HEK293T (cell line): ENCODE measurements at regions not wholly inside any gene's neighbourhood (a gene's known extent, or its start where the extent isn't known, plus 50 kb on each side); places are given as distances from the start of the nearest gene placed in this dataset.

Source experiments
- CTCF ChIA-PET: fragments of 350-600 bp; formaldehyde crosslinking; extraction: SDS; loops from one replicate; lab custom pipeline; 2021; ENCODE audit warnings: antibody characterized with exemption, inconsistent platforms; lab: Yijun Ruan, JAX
- POLR2A ChIA-PET: fragments of 350-600 bp; formaldehyde crosslinking; extraction: SDS; loops from one replicate; lab custom pipeline; 2020; ENCODE audit warnings: antibody characterized with exemption, inconsistent platforms; lab: Yijun Ruan, JAX
- DNase-seq: peaks from one replicate; pipeline ENCODE4 v3.0.0; 2012; ENCODE audit warnings: mixed read lengths; ENCODE audit errors: extremely low spot score
- ARNT ChIP-seq: fragments of 450-650 bp; IDR thresholded peaks from 2 replicates; pipeline ENCODE4 v1.6.1; 2017; ENCODE audit warnings: mild to moderate bottlenecking
- BHLHE40 ChIP-seq: fragments of 450-650 bp; IDR thresholded peaks from 2 replicates; pipeline ENCODE4 v1.6.1; 2016; ENCODE audit warnings: mild to moderate bottlenecking, moderate library complexity, borderline replicate concordance
- CTBP1 ChIP-seq: fragments of 450-650 bp; IDR thresholded peaks from 2 replicates; pipeline ENCODE4 v1.6.1; 2016; ENCODE audit warnings: borderline replicate concordance
- ELF4 ChIP-seq: fragments of 450-650 bp; IDR thresholded peaks from 2 replicates; pipeline ENCODE4 v1.6.1; 2017; ENCODE audit warnings: antibody characterized with exemption
- FOXA1 ChIP-seq: fragments of 450-650 bp; IDR thresholded peaks from 2 replicates; pipeline ENCODE4 v1.6.1; 2016; ENCODE audit warnings: mild to moderate bottlenecking
- FOXK2 ChIP-seq: fragments of 450-650 bp; IDR thresholded peaks from 2 replicates; pipeline ENCODE4 v1.6.1; 2016; ENCODE audit warnings: mild to moderate bottlenecking
- FOXM1 ChIP-seq: fragments of 450-650 bp; IDR thresholded peaks from 2 replicates; pipeline ENCODE4 v1.6.1; 2017; ENCODE audit warnings: mild to moderate bottlenecking, borderline replicate concordance
- HDGF ChIP-seq: fragments of 450-650 bp; IDR thresholded peaks from 2 replicates; pipeline ENCODE4 v1.6.1; 2017; ENCODE audit warnings: antibody characterized with exemption, borderline replicate concordance
- L3MBTL2 ChIP-seq: fragments of 450-650 bp; conservative IDR thresholded peaks from 2 replicates; pipeline ENCODE4 v1.6.1; 2016; ENCODE audit warnings: mild to moderate bottlenecking
- LEF1 ChIP-seq: fragments of 450-650 bp; IDR thresholded peaks from 2 replicates; pipeline ENCODE4 v1.6.1; 2017; ENCODE audit warnings: mild to moderate bottlenecking, borderline replicate concordance
- NFRKB ChIP-seq: fragments of 450-650 bp; IDR thresholded peaks from 2 replicates; pipeline ENCODE4 v1.6.1; 2016; ENCODE audit warnings: mild to moderate bottlenecking, moderate library complexity
- PKNOX1 ChIP-seq: fragments of 450-650 bp; IDR thresholded peaks from 2 replicates; pipeline ENCODE4 v1.6.1; 2016
- SP1 ChIP-seq: fragments of 450-650 bp; IDR thresholded peaks from 2 replicates; pipeline ENCODE4 v1.6.1; 2017
- SUZ12 ChIP-seq: fragments of 450-650 bp; IDR thresholded peaks from 2 replicates; pipeline ENCODE4 v1.6.1; 2016; ENCODE audit warnings: mild to moderate bottlenecking
- TARDBP ChIP-seq: fragments of 450-650 bp; IDR thresholded peaks from 2 replicates; pipeline ENCODE4 v1.6.1; 2016
- ZNF384 ChIP-seq: fragments of 450-650 bp; IDR thresholded peaks from 2 replicates; pipeline ENCODE4 v1.6.1; 2016

- TF ChIP-seq FOXK2 (no peak), ZNF384 (no peak), SUZ12 (no peak), BHLHE40 (no peak), ARNT (no peak), NFRKB (no peak), CTBP1 (no peak), L3MBTL2 (no peak), FOXM1 (no peak), FOXA1 (no peak), SP1 (no peak), LEF1 (no peak), HDGF (no peak), TARDBP (no peak)
- ChIA-PET POLR2A (no interaction called here), CTCF (no interaction called here)
- no peak for DNase-seq
Observed at GRCh38 chr5:2391021-2391420, 360.5 kb downstream of the IRX2 start.

GRCh38 chr5:2388571-2388970 is 362.9 kb downstream of the IRX2 start:
- ChIA-PET CTCF (interaction anchor here (0.6 kb wide), 1 partner anchor 14 kb away, joined by 3 read pairs; no protein-coding TSS in a partner anchor), POLR2A (no interaction called here)
- TF ChIP-seq LEF1: no peak
- TF ChIP-seq FOXA1: no peak
- TF ChIP-seq BHLHE40: no peak
- TF ChIP-seq FOXK2: no peak
- TF ChIP-seq CTBP1: no peak
- no peak for TF ChIP-seq ELF4
- TF ChIP-seq SP1: no peak
- no peak for TF ChIP-seq ARNT
- TF ChIP-seq ZNF384: no peak
- TF ChIP-seq L3MBTL2: no peak
- no peak for TF ChIP-seq SUZ12
- no peak for TF ChIP-seq FOXM1
- TF ChIP-seq PKNOX1: no peak
- TF ChIP-seq TARDBP: no peak
- TF ChIP-seq HDGF: no peak

GRCh38 chr5:2387634-2388325 is 363.7 kb downstream of the IRX2 start:
- ChIA-PET POLR2A (no interaction called here), CTCF (no interaction called here)
- TF ChIP-seq LEF1 (no peak), CTBP1 (no peak), TARDBP (no peak), ARNT (no peak), FOXM1 (no peak), HDGF (no peak), FOXA1 (no peak), L3MBTL2 (no peak), PKNOX1 (no peak), SP1 (no peak), NFRKB (no peak), ZNF384 (no peak)
- no peak for DNase-seq

More at GRCh38 chr5:2388571-2388970, 362.9 kb downstream of the IRX2 start:
- DNase-seq: no peak

GRCh38 chr5:2387250-2387633 is 364.2 kb downstream of the IRX2 start:
- TF ChIP-seq SUZ12 (no peak), ARNT (no peak), ZNF384 (no peak), FOXM1 (no peak), LEF1 (no peak), FOXA1 (no peak), TARDBP (no peak), BHLHE40 (no peak), ELF4 (no peak), SP1 (no peak), HDGF (no peak), NFRKB (no peak), L3MBTL2 (no peak), PKNOX1 (no peak), FOXK2 (no peak), CTBP1 (no peak)
- POLR2A ChIA-PET: no interaction called here
- no peak for DNase-seq
- CTCF ChIA-PET: no interaction called here

- no peak for DNase-seq
- POLR2A ChIA-PET: no interaction called here
- CTCF ChIA-PET: no interaction called here
- TF ChIP-seq PKNOX1: no peak
- TF ChIP-seq ELF4: no peak
- TF ChIP-seq FOXA1: no peak
- TF ChIP-seq ARNT: no peak
- no peak for TF ChIP-seq SUZ12
- no peak for TF ChIP-seq FOXK2
- TF ChIP-seq L3MBTL2: no peak
- no peak for TF ChIP-seq HDGF
- no peak for TF ChIP-seq FOXM1
- TF ChIP-seq SP1: no peak
- TF ChIP-seq BHLHE40: no peak
- TF ChIP-seq TARDBP: no peak
Observed at GRCh38 chr5:2385818-2386217, 365.7 kb downstream of the IRX2 start.

GRCh38 chr5:2383698-2384065 is 367.8 kb downstream of the IRX2 start:
- no peak for DNase-seq
- TF ChIP-seq LEF1: no peak
- TF ChIP-seq PKNOX1: no peak
- TF ChIP-seq BHLHE40: no peak
- TF ChIP-seq SP1: no peak
- no peak for TF ChIP-seq SUZ12
- no peak for TF ChIP-seq FOXA1
- TF ChIP-seq ZNF384: no peak
- TF ChIP-seq HDGF: no peak
- no peak for TF ChIP-seq NFRKB
- no peak for TF ChIP-seq FOXM1
- TF ChIP-seq FOXK2: no peak
- TF ChIP-seq CTBP1: no peak
- TF ChIP-seq TARDBP: no peak
- TF ChIP-seq ELF4: no peak
- TF ChIP-seq ARNT: no peak
- no peak for TF ChIP-seq L3MBTL2
- POLR2A ChIA-PET: no interaction called here
- CTCF ChIA-PET: no interaction called here
